SU-DHL-6 (cell line): ENCODE measurements at regions not wholly inside any gene's neighbourhood (a gene's known extent, or its start where the extent isn't known, plus 50 kb on each side); places are given as distances from the start of the nearest gene placed in this dataset.

Source experiments
- EZH2phosphoT487 ChIP-seq: fragments of 200-600 bp; sonication (generic), shearing (Covaris generic); conservative IDR thresholded peaks from 2 replicates; pipeline ENCODE4 v1.6.1; 2018; ENCODE audit warnings: mild to moderate bottlenecking, antibody characterized with exemption, low read length, moderate library complexity, mixed read lengths
- TF ChIP-seq, protein P1 (sequence below): fragments of 200-600 bp; sonication (generic); IDR thresholded peaks from one replicate; pipeline ENCODE4 v1.5.1; 2017; ENCODE audit warnings: antibody characterized with exemption, mild to moderate bottlenecking, low read length, moderate library complexity; ENCODE audit not compliant: insufficient read depth, poor library complexity, severe bottlenecking

DNA sequence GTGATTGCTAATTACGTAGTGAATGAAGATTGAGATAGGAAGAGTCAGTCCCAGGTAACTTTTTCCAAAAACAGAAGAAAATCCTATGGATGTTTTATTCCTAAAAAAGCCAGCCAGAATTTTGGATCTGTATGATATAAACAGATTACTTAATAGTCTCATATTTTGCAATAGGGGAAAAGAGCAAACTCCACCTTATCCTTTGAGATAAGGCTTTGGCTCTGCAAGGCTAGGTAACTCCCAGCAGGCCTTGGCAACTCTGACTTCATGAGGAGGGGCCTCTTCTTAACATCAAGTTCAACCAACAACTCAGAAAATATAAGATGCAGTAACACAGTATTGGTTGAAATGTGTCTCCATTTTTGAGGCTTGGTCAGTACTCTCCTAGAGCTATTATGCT lies 98.7 kb upstream of the SLC4A4 start:
- TF ChIP-seq, protein P1, sequence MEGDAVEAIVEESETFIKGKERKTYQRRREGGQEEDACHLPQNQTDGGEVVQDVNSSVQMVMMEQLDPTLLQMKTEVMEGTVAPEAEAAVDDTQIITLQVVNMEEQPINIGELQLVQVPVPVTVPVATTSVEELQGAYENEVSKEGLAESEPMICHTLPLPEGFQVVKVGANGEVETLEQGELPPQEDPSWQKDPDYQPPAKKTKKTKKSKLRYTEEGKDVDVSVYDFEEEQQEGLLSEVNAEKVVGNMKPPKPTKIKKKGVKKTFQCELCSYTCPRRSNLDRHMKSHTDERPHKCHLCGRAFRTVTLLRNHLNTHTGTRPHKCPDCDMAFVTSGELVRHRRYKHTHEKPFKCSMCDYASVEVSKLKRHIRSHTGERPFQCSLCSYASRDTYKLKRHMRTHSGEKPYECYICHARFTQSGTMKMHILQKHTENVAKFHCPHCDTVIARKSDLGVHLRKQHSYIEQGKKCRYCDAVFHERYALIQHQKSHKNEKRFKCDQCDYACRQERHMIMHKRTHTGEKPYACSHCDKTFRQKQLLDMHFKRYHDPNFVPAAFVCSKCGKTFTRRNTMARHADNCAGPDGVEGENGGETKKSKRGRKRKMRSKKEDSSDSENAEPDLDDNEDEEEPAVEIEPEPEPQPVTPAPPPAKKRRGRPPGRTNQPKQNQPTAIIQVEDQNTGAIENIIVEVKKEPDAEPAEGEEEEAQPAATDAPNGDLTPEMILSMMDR: no peak
- no peak for TF ChIP-seq EZH2phosphoT487
